ENCODE measurements at regions not wholly inside any gene's neighbourhood (a gene's known extent, or its start where the extent isn't known, plus 50 kb on each side); places are given as distances from the start of the nearest gene placed in this dataset.

DNA sequence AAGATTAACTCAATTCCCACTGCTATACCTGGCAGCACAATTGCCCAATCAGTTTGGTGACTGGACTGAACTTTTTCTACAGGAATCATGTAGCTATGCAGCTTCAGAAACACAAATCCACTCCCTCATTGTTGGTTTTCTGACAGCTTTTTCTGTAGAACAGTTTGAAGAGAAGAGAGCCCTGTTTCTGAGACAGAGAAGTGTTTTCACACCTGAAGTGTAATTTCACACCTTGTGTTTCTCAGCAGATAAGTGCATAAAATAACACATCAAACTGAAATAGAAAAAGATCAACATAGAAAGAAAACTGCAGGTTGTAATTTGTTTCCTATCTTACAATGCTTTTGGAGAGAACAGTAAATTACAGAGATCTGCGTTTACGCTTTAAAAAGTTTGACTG, 335.6 kb downstream of the SNAPC1 start:
- Mint-ChIP-seq H3K27ac (no peak overlapping the region), H3K9me3 (peaks cover 0 to 3% (median 0%) of the 10 kb centered on the region in 3 donors), H3K36me3 (no peaks in the 10 kb centered on the region), H3K4me1 (peaks cover 0 to 6% (median 0%) of the 10 kb centered on the region in 3 donors), H3K4me3 (no peak overlapping the region), H3K27me3 (peaks cover 0 to 9% of the 10 kb centered on the region in 2 donors)
- Histone ChIP-seq H3K27me3 (replicated peaks in 1 of 2; ENCODE audit: control insufficient read depth in 2 of 2, extremely low read depth in 1 of 2, insufficient read depth in 2 of 2, low read length in 1 of 2) (no peaks in the 10 kb centered on the region), H3K9me3 (no peaks in the 10 kb centered on the region), H3K4me3 (ENCODE audit: control insufficient read depth in 1 of 2, extremely low read depth in 1 of 2, low read length in 1 of 2) (no peak overlapping the region), H3K4me1 (ENCODE audit: control insufficient read depth in 1 of 2, extremely low read depth in 1 of 2, insufficient read depth in 2 of 2, low read length in 2 of 2) (no peaks in the 10 kb centered on the region), H3K27ac (ENCODE audit: low read length) (no peak overlapping the region), H3K36me3 (ENCODE audit: control insufficient read depth in 2 of 2, extremely low read depth in 1 of 2, insufficient read depth in 1 of 2, low read length in 1 of 2) (no peaks in the 10 kb centered on the region)
- ATAC-seq (replicated peaks in 1 of 4) (no peak), DNase-seq (peak in 1 of 35 experiments; percentile 21)
- ChIA-PET POLR2A (no interaction called here), CTCF (no interaction called here)
- WGBS (ENCODE audit: insufficient coverage) = no CpG with 5 or more reads among the region's 2 CpGs

DNA sequence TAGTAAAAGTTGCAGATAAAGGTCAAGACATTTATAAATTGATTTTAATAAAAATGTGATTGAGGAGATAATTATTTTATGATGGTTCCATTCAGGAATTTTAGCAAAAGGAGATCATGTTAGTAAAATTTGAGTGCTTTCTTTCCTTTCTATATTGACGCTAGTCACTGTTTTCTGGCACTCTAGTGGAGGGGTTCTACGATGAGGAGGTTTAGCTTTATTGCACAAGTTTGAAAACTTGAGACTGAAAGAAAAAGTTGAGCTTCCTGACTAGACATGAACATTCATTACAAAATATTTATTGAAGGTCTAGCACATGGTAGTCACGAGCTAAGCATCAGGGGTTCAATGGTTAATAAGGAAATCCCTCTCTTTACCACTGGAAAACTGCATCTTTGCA, 336.1 kb downstream of the SNAPC1 start:
- H3K9me3 ChIP-seq = no peaks in the 10 kb centered on the region
- WGBS (ENCODE audit: insufficient coverage) = no CpG with 5 or more reads among the region's 3 CpGs
- peaks cover 0 to 6% (median 0%) of the 10 kb centered on the region in 3 donors for H3K4me1 Mint-ChIP-seq
- no peak overlapping the region for H3K27ac Mint-ChIP-seq
- H3K36me3 ChIP-seq (ENCODE audit: control insufficient read depth in 2 of 2, extremely low read depth in 1 of 2, insufficient read depth in 1 of 2, low read length in 1 of 2) = no peaks in the 10 kb centered on the region
- ATAC-seq (replicated peaks in 1 of 4) (no peak), DNase-seq (no peak)
- no peak overlapping the region for H3K27ac ChIP-seq (ENCODE audit: low read length)
- no peaks in the 10 kb centered on the region for H3K36me3 Mint-ChIP-seq
- H3K4me3 ChIP-seq (ENCODE audit: control insufficient read depth in 1 of 2, extremely low read depth in 1 of 2, low read length in 1 of 2) = no peak overlapping the region
- H3K4me1 ChIP-seq (ENCODE audit: control insufficient read depth in 1 of 2, extremely low read depth in 1 of 2, insufficient read depth in 2 of 2, low read length in 2 of 2) = no peaks in the 10 kb centered on the region
- H3K4me3 Mint-ChIP-seq = no peak overlapping the region
- H3K27me3 ChIP-seq (replicated peaks in 1 of 2; ENCODE audit: control insufficient read depth in 2 of 2, extremely low read depth in 1 of 2, insufficient read depth in 2 of 2, low read length in 1 of 2) = no peaks in the 10 kb centered on the region
- H3K27me3 Mint-ChIP-seq = peaks cover 4 to 9% of the 10 kb centered on the region in 2 donors
- ChIA-PET CTCF (no interaction called here), POLR2A (no interaction called here)
- peaks cover 0 to 3% (median 0%) of the 10 kb centered on the region in 3 donors for H3K9me3 Mint-ChIP-seq

- Mint-ChIP-seq H3K4me3 (no peak overlapping the region), H3K9me3 (peaks cover 0 to 3% (median 0%) of the 10 kb centered on the region in 3 donors), H3K27me3 (peaks cover 7 to 9% of the 10 kb centered on the region in 2 donors), H3K27ac (no peak overlapping the region), H3K36me3 (no peaks in the 10 kb centered on the region), H3K4me1 (peaks cover 0 to 6% (median 0%) of the 10 kb centered on the region in 3 donors)
- CTCF ChIA-PET = no interaction called here
- H3K27ac ChIP-seq (ENCODE audit: low read length) = no peak overlapping the region
- H3K27me3 ChIP-seq (replicated peaks in 1 of 2; ENCODE audit: control insufficient read depth in 2 of 2, extremely low read depth in 1 of 2, insufficient read depth in 2 of 2, low read length in 1 of 2) = no peaks in the 10 kb centered on the region
- DNase-seq (no peak), ATAC-seq (replicated peaks in 1 of 4) (no peak)
- no peaks in the 10 kb centered on the region for H3K36me3 ChIP-seq (ENCODE audit: control insufficient read depth in 2 of 2, extremely low read depth in 1 of 2, insufficient read depth in 1 of 2, low read length in 1 of 2)
- H3K4me3 ChIP-seq (ENCODE audit: control insufficient read depth in 1 of 2, extremely low read depth in 1 of 2, low read length in 1 of 2) = no peak overlapping the region
- no peaks in the 10 kb centered on the region for H3K4me1 ChIP-seq (ENCODE audit: control insufficient read depth in 1 of 2, extremely low read depth in 1 of 2, insufficient read depth in 2 of 2, low read length in 2 of 2)
- WGBS (ENCODE audit: insufficient coverage) = 40% methylated on average over 1 of the region's 1 CpG
- H3K9me3 ChIP-seq = no peaks in the 10 kb centered on the region
- POLR2A ChIA-PET = no interaction called here
These were observed 336.9 kb downstream of the SNAPC1 start for GRCh38 chr14:62099091-62099490.

DNA sequence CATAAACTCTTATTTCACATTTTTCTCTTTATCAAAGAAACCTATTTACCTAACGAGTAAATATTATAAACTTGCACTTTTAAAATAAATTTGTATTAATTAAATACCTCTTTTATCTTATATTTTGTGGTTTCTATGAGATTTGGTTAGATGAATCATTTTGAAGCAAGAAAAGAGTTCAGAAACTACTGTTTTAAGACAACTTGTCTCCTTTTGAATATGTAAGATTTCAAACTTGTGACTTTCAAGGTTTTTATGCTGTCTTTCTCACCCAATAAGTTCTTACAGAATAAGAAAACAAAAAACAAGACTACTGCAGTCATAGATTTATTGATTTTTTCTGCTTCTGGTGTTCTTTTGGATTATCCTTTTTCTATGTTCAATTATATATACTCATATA, 339.0 kb downstream of the SNAPC1 start:
- Histone ChIP-seq H3K36me3 (ENCODE audit: control insufficient read depth in 2 of 2, extremely low read depth in 1 of 2, insufficient read depth in 1 of 2, low read length in 1 of 2) (no peaks in the 10 kb centered on the region), H3K27ac (ENCODE audit: low read length) (no peak overlapping the region), H3K27me3 (replicated peaks in 1 of 2; ENCODE audit: control insufficient read depth in 2 of 2, extremely low read depth in 1 of 2, insufficient read depth in 2 of 2, low read length in 1 of 2) (no peaks in the 10 kb centered on the region), H3K4me1 (ENCODE audit: control insufficient read depth in 1 of 2, extremely low read depth in 1 of 2, insufficient read depth in 2 of 2, low read length in 2 of 2) (no peaks in the 10 kb centered on the region), H3K4me3 (ENCODE audit: control insufficient read depth in 1 of 2, extremely low read depth in 1 of 2, low read length in 1 of 2) (no peak overlapping the region), H3K9me3 (no peaks in the 10 kb centered on the region)
- Mint-ChIP-seq H3K36me3 (no peaks in the 10 kb centered on the region), H3K9me3 (no peaks in the 10 kb centered on the region), H3K27ac (no peak overlapping the region), H3K27me3 (peaks cover 9 to 12% of the 10 kb centered on the region in 2 donors), H3K4me1 (peaks cover 0 to 6% (median 0%) of the 10 kb centered on the region in 3 donors), H3K4me3 (no peak overlapping the region)
- ChIA-PET POLR2A (no interaction called here), CTCF (no interaction called here)
- ATAC-seq (replicated peaks in 1 of 4) = no peak
- WGBS (ENCODE audit: insufficient coverage) = no CpG with 5 or more reads among the region's 1 CpG
- no peak for DNase-seq

DNA sequence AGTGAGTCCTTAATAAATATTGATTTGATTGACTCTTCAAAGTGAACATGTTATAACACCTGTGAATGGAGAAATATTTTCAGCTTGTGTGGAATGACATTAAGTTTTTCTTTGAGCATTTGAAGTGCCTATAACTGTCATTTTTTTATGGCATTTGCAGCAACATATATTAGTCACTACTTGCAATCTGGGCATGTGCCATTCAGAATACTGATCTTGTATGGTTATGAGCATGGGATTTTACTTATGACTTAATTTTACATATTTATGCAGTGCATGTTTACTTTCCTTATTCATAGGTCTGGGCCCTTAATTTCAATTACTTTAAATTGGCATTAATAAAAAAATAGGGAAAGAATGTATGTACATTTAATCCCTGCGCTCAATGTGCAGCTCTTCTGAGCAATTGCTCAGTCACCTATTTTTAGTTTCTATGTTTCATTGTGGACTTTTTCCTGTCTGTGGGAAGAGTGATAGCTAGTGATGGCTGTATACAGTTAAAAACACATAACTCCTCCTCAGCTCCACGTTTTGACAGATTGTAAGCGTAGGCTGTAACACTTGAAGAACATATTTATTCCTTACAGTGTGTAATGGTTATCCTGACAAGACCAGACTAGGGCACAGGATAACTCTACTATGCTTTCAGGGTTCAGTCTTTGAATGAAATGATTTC, 339.6 kb downstream of the SNAPC1 start:
- H3K36me3 Mint-ChIP-seq = no peaks in the 10 kb centered on the region
- H3K9me3 Mint-ChIP-seq = no peaks in the 10 kb centered on the region
- no peak overlapping the region for H3K27ac Mint-ChIP-seq
- Histone ChIP-seq H3K9me3 (no peaks in the 10 kb centered on the region), H3K36me3 (ENCODE audit: control insufficient read depth in 2 of 2, extremely low read depth in 1 of 2, insufficient read depth in 1 of 2, low read length in 1 of 2) (no peaks in the 10 kb centered on the region), H3K27ac (ENCODE audit: low read length) (no peak overlapping the region), H3K27me3 (replicated peaks in 1 of 2; ENCODE audit: control insufficient read depth in 2 of 2, extremely low read depth in 1 of 2, insufficient read depth in 2 of 2, low read length in 1 of 2) (no peaks in the 10 kb centered on the region), H3K4me1 (ENCODE audit: control insufficient read depth in 1 of 2, extremely low read depth in 1 of 2, insufficient read depth in 2 of 2, low read length in 2 of 2) (no peaks in the 10 kb centered on the region), H3K4me3 (ENCODE audit: control insufficient read depth in 1 of 2, extremely low read depth in 1 of 2, low read length in 1 of 2) (no peak overlapping the region)
- H3K4me1 Mint-ChIP-seq = peaks cover 0 to 6% (median 0%) of the 10 kb centered on the region in 3 donors
- CTCF ChIA-PET = no interaction called here
- DNase-seq = no peak
- peaks cover 9 to 12% of the 10 kb centered on the region in 2 donors for H3K27me3 Mint-ChIP-seq
- WGBS (ENCODE audit: insufficient coverage) = no CpG with 5 or more reads among the region's 3 CpGs
- no peak for ATAC-seq (replicated peaks in 1 of 4)
- POLR2A ChIA-PET = no interaction called here
- H3K4me3 Mint-ChIP-seq = no peak overlapping the region

DNA sequence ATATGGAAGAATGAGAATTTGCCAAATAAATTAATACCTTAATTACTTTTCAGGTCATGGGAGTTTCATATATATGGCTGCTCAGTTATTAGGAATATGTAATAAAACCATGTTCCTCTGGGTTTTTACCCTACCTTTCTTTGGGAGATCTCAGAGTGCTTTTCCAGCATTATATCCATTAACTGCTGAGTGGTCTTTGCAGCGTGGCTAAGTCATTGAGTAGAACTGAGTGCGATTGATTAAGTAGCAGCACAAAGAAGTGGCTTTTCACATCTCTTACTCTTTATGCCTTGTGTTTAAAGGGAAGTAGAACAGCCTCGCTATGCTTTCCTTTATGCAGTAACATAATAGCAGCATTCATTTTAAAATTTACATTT, 340.1 kb downstream of the SNAPC1 start:
- Mint-ChIP-seq H3K27me3 (peaks cover 9 to 15% of the 10 kb centered on the region in 2 donors), H3K36me3 (no peaks in the 10 kb centered on the region), H3K4me1 (peaks cover 0 to 6% (median 0%) of the 10 kb centered on the region in 3 donors), H3K27ac (no peak overlapping the region), H3K9me3 (no peaks in the 10 kb centered on the region), H3K4me3 (no peak overlapping the region)
- ChIA-PET POLR2A (no interaction called here), CTCF (no interaction called here)
- Histone ChIP-seq H3K27me3 (replicated peaks in 1 of 2; ENCODE audit: control insufficient read depth in 2 of 2, extremely low read depth in 1 of 2, insufficient read depth in 2 of 2, low read length in 1 of 2) (no peaks in the 10 kb centered on the region), H3K36me3 (ENCODE audit: control insufficient read depth in 2 of 2, extremely low read depth in 1 of 2, insufficient read depth in 1 of 2, low read length in 1 of 2) (no peaks in the 10 kb centered on the region), H3K27ac (ENCODE audit: low read length) (no peak overlapping the region), H3K9me3 (no peaks in the 10 kb centered on the region), H3K4me3 (ENCODE audit: control insufficient read depth in 1 of 2, extremely low read depth in 1 of 2, low read length in 1 of 2) (no peak overlapping the region), H3K4me1 (ENCODE audit: control insufficient read depth in 1 of 2, extremely low read depth in 1 of 2, insufficient read depth in 2 of 2, low read length in 2 of 2) (no peaks in the 10 kb centered on the region)
- no CpG with 5 or more reads among the region's 3 CpGs for WGBS (ENCODE audit: insufficient coverage)
- ATAC-seq (replicated peaks in 1 of 4) = no peak
- DNase-seq = no peak

DNA sequence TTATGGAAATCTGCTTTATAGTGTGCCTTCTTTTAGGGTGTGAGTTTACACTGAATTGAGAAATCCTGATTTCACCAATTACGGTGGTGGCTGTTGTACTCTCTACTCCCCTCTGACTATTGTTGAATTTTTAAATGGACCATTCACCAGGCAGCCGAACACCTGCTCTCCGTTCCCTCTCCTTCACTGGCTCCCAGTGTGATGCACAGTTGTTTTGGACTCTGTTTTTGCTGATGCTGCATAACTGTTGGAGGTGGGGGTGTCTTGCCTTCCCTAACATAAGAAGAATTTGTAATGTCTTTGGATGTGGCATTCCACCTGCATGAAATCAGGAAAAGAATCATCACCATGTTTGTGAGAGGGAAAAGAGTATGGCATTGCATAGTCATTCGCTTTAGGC, 341.2 kb downstream of the SNAPC1 start:
- Histone ChIP-seq H3K9me3 (no peaks in the 10 kb centered on the region), H3K36me3 (ENCODE audit: control insufficient read depth in 2 of 2, extremely low read depth in 1 of 2, insufficient read depth in 1 of 2, low read length in 1 of 2) (no peaks in the 10 kb centered on the region), H3K27me3 (replicated peaks in 1 of 2; ENCODE audit: control insufficient read depth in 2 of 2, extremely low read depth in 1 of 2, insufficient read depth in 2 of 2, low read length in 1 of 2) (no peaks in the 10 kb centered on the region), H3K27ac (ENCODE audit: low read length) (no peak overlapping the region), H3K4me1 (ENCODE audit: control insufficient read depth in 1 of 2, extremely low read depth in 1 of 2, insufficient read depth in 2 of 2, low read length in 2 of 2) (no peaks in the 10 kb centered on the region), H3K4me3 (ENCODE audit: control insufficient read depth in 1 of 2, extremely low read depth in 1 of 2, low read length in 1 of 2) (no peak overlapping the region)
- Mint-ChIP-seq H3K4me1 (peaks cover 0 to 6% (median 0%) of the 10 kb centered on the region in 3 donors), H3K27me3 (peaks cover 8 to 15% of the 10 kb centered on the region in 2 donors), H3K4me3 (no peak overlapping the region), H3K36me3 (no peaks in the 10 kb centered on the region), H3K27ac (no peak overlapping the region), H3K9me3 (no peaks in the 10 kb centered on the region)
- no peak for ATAC-seq (replicated peaks in 1 of 4)
- no CpG with 5 or more reads among the region's 4 CpGs for WGBS (ENCODE audit: insufficient coverage)
- ChIA-PET CTCF (no interaction called here), POLR2A (no interaction called here)
- DNase-seq = no peak
